ENCODE measurements at regions not wholly inside any gene's neighbourhood (a gene's known extent, or its start where the extent isn't known, plus 50 kb on each side); places are given as distances from the start of the nearest gene placed in this dataset.

GRCh38 chr6:53437557-53438202, 88.9 kb upstream of the ELOVL5 start:
- no peak overlapping the region for H3K27ac ChIP-seq
- peaks cover 12% of the 10 kb centered on the region for H3K4me1 ChIP-seq (ENCODE audit: low read depth)
- H3K9me3 ChIP-seq (ENCODE audit: low read depth): no peaks in the 10 kb centered on the region
- no peaks in the 10 kb centered on the region for H3K27me3 ChIP-seq
- peak; percentile 76 for TF ChIP-seq CTCF (IDR thresholded peaks at IDR 0.05; ENCODE audit: low read depth, low read length)
- peak; percentile 58 to 89 for DNase-seq (ENCODE audit: low read depth in 1 of 2, low spot score in 1 of 2)
- H3K36me3 ChIP-seq: no peaks in the 10 kb centered on the region
- no peak overlapping the region for H3K4me3 ChIP-seq

- Histone ChIP-seq H3K36me3 (no peaks in the 10 kb centered on the region), H3K27ac (peak overlapping the region; percentile 56), H3K4me1 (ENCODE audit: low read depth) (peaks cover 12% of the 10 kb centered on the region), H3K4me3 (no peak overlapping the region), H3K27me3 (no peaks in the 10 kb centered on the region), H3K9me3 (ENCODE audit: low read depth) (no peaks in the 10 kb centered on the region)
- no peak for TF ChIP-seq CTCF (IDR thresholded peaks at IDR 0.05; ENCODE audit: low read depth, low read length)
- peak in 1 of 2 donors; percentile 52 for DNase-seq (ENCODE audit: low read depth in 1 of 2, low spot score in 1 of 2)
These were observed 88.0 kb upstream of the ELOVL5 start for GRCh38 chr6:53436526-53437303.

GRCh38 chr6:53433951-53434285, 85.2 kb upstream of the ELOVL5 start:
- H3K27ac ChIP-seq: no peak overlapping the region
- no peaks in the 10 kb centered on the region for H3K27me3 ChIP-seq
- peaks cover 12% of the 10 kb centered on the region for H3K4me1 ChIP-seq (ENCODE audit: low read depth)

GRCh38 chr6:53433261-53433950, 84.7 kb upstream of the ELOVL5 start:
- H3K27me3 ChIP-seq: no peaks in the 10 kb centered on the region
- no peaks in the 10 kb centered on the region for H3K36me3 ChIP-seq
- TF ChIP-seq CTCF (IDR thresholded peaks at IDR 0.05; ENCODE audit: low read depth, low read length): no peak
- H3K4me3 ChIP-seq: no peak overlapping the region
- H3K9me3 ChIP-seq (ENCODE audit: low read depth): no peaks in the 10 kb centered on the region
- H3K4me1 ChIP-seq (ENCODE audit: low read depth): peaks cover 12% of the 10 kb centered on the region
- H3K27ac ChIP-seq: no peak overlapping the region
- DNase-seq (ENCODE audit: low read depth in 1 of 2, low spot score in 1 of 2): no peak

More at GRCh38 chr6:53433951-53434285, 85.2 kb upstream of the ELOVL5 start:
- no peaks in the 10 kb centered on the region for H3K36me3 ChIP-seq
- no peaks in the 10 kb centered on the region for H3K9me3 ChIP-seq (ENCODE audit: low read depth)
- no peak for DNase-seq (ENCODE audit: low read depth in 1 of 2, low spot score in 1 of 2)
- H3K4me3 ChIP-seq: no peak overlapping the region
- TF ChIP-seq CTCF (IDR thresholded peaks at IDR 0.05; ENCODE audit: low read depth, low read length): no peak

GRCh38 chr6:53432318-53433161, 83.8 kb upstream of the ELOVL5 start:
- H3K27ac ChIP-seq: no peak overlapping the region
- no peaks in the 10 kb centered on the region for H3K9me3 ChIP-seq (ENCODE audit: low read depth)
- peak in 1 of 2 donors; percentile 86 for DNase-seq (ENCODE audit: low read depth in 1 of 2, low spot score in 1 of 2)
- H3K27me3 ChIP-seq: no peaks in the 10 kb centered on the region
- H3K4me3 ChIP-seq: no peak overlapping the region
- no peaks in the 10 kb centered on the region for H3K36me3 ChIP-seq
- H3K4me1 ChIP-seq (ENCODE audit: low read depth): peaks cover 12% of the 10 kb centered on the region
- no peak for TF ChIP-seq CTCF (IDR thresholded peaks at IDR 0.05; ENCODE audit: low read depth, low read length)

All from cardiac muscle cell (in vitro differentiated cells and primary cell).